ENCODE measurements at regions not wholly inside any gene's neighbourhood (a gene's known extent, or its start where the extent isn't known, plus 50 kb on each side); places are given as distances from the start of the nearest gene placed in this dataset.

GRCh38 chr12:28966046-28966780 lies 182.9 kb upstream of the FAR2 start:
- Histone ChIP-seq H3K9me3 (ENCODE audit: insufficient read depth, low read length, severe bottlenecking) (no peaks in the 10 kb centered on the region), H4K20me1 (ENCODE audit: insufficient read depth, low read length) (no peaks in the 10 kb centered on the region), H3K9ac (ENCODE audit: low read depth, low read length) (no peak overlapping the region), H3K4me1 (ENCODE audit: insufficient read depth, low read length) (no peaks in the 10 kb centered on the region), H3K79me2 (ENCODE audit: insufficient read depth, low read length) (no peaks in the 10 kb centered on the region), H3K4me2 (ENCODE audit: insufficient read depth, low read length) (no peak overlapping the region), H3K27ac (ENCODE audit: low read length) (no peak overlapping the region), H3K4me3 (ENCODE audit: low read depth in 1 of 2, low read length in 2 of 2) (no peak overlapping the region), H3K36me3 (ENCODE audit: insufficient read depth, low read length) (no peaks in the 10 kb centered on the region), H3K27me3 (ENCODE audit: insufficient read depth, low read length, poor library complexity) (peaks cover 5% of the 10 kb centered on the region), H2AFZ (ENCODE audit: low read depth, low read length) (no peak overlapping the region)
- DNase-seq (no peak), ATAC-seq (ENCODE audit: insufficient read depth, low read depth) (no peak)
- TF ChIP-seq CTCF (IDR thresholded peaks at IDR 0.05; ENCODE audit: borderline replicate concordance, extremely low read depth, low read length, poor library complexity, severe bottlenecking) (no peak), EZH2 (IDR thresholded peaks at IDR 0.05; ENCODE audit: borderline replicate concordance, low read depth, low read length, severe bottlenecking) (no peak)

GRCh38 chr12:28967426-28967825 lies 181.7 kb upstream of the FAR2 start:
- peaks cover 5% of the 10 kb centered on the region for H3K27me3 ChIP-seq (ENCODE audit: insufficient read depth, low read length, poor library complexity)
- no peak for DNase-seq
- H3K4me2 ChIP-seq (ENCODE audit: insufficient read depth, low read length), result no peak overlapping the region
- no peak overlapping the region for H3K9ac ChIP-seq (ENCODE audit: low read depth, low read length)
- no peak overlapping the region for H2AFZ ChIP-seq (ENCODE audit: low read depth, low read length)
- ATAC-seq (ENCODE audit: insufficient read depth, low read depth), result no peak
- no peaks in the 10 kb centered on the region for H3K9me3 ChIP-seq (ENCODE audit: insufficient read depth, low read length, severe bottlenecking)
- H3K79me2 ChIP-seq (ENCODE audit: insufficient read depth, low read length), result no peaks in the 10 kb centered on the region
- TF ChIP-seq CTCF (IDR thresholded peaks at IDR 0.05; ENCODE audit: borderline replicate concordance, extremely low read depth, low read length, poor library complexity, severe bottlenecking) (no peak), EZH2 (IDR thresholded peaks at IDR 0.05; ENCODE audit: borderline replicate concordance, low read depth, low read length, severe bottlenecking) (no peak)
- H4K20me1 ChIP-seq (ENCODE audit: insufficient read depth, low read length), result no peaks in the 10 kb centered on the region
- no peak overlapping the region for H3K4me3 ChIP-seq (ENCODE audit: low read depth in 1 of 2, low read length in 2 of 2)
- H3K27ac ChIP-seq (ENCODE audit: low read length), result no peak overlapping the region
- no peaks in the 10 kb centered on the region for H3K4me1 ChIP-seq (ENCODE audit: insufficient read depth, low read length)
- H3K36me3 ChIP-seq (ENCODE audit: insufficient read depth, low read length), result no peaks in the 10 kb centered on the region

GRCh38 chr12:28973491-28973890 lies 175.6 kb upstream of the FAR2 start:
- TF ChIP-seq CTCF (IDR thresholded peaks at IDR 0.05; ENCODE audit: borderline replicate concordance, extremely low read depth, low read length, poor library complexity, severe bottlenecking) (no peak), EZH2 (IDR thresholded peaks at IDR 0.05; ENCODE audit: borderline replicate concordance, low read depth, low read length, severe bottlenecking) (no peak)

More at GRCh38 chr12:28973491-28973890, 175.6 kb upstream of the FAR2 start:
- Histone ChIP-seq H3K79me2 (ENCODE audit: insufficient read depth, low read length) (no peaks in the 10 kb centered on the region), H2AFZ (ENCODE audit: low read depth, low read length) (no peak overlapping the region), H3K4me2 (ENCODE audit: insufficient read depth, low read length) (no peak overlapping the region), H3K9me3 (ENCODE audit: insufficient read depth, low read length, severe bottlenecking) (no peaks in the 10 kb centered on the region), H4K20me1 (ENCODE audit: insufficient read depth, low read length) (no peaks in the 10 kb centered on the region), H3K9ac (ENCODE audit: low read depth, low read length) (no peak overlapping the region), H3K4me1 (ENCODE audit: insufficient read depth, low read length) (no peaks in the 10 kb centered on the region), H3K27ac (ENCODE audit: low read length) (no peak overlapping the region), H3K36me3 (ENCODE audit: insufficient read depth, low read length) (no peaks in the 10 kb centered on the region), H3K27me3 (ENCODE audit: insufficient read depth, low read length, poor library complexity) (peaks cover 4% of the 10 kb centered on the region), H3K4me3 (ENCODE audit: low read depth in 1 of 2, low read length in 2 of 2) (no peak overlapping the region)
- no peak for DNase-seq
- no peak for ATAC-seq (ENCODE audit: insufficient read depth, low read depth)
